ENCODE measurements at regions not wholly inside any gene's neighbourhood (a gene's known extent, or its start where the extent isn't known, plus 50 kb on each side); places are given as distances from the start of the nearest gene placed in this dataset.

DNA sequence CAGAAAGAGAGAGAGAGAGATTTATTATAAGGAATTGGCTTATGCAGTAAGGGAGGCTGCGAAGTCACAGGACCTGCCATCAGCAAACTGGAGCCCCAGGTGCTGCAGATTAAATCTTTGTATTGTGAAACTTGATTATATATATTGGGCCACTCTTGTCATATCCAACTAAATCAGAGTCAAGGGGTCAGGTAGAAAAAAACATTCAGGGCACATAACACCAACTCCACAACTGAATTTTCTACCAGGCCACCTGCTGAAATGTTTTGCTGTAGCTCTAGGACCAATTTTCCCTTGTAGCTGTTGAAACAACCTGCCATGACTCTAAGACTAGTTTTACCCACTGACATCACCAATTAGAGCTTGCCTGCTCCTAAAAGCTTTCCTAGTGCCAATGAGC, 1240.8 kb downstream of the SLC16A7 start:
- CTCF ChIA-PET: no interaction called here
- no peak for DNase-seq

GRCh38 chr12:60842181-60842580, 1246.4 kb downstream of the SLC16A7 start:
- Histone ChIP-seq H3K9me2 (ENCODE audit: insufficient read depth) (no peaks in the 10 kb centered on the region; the same call in 1 of the 2 replicates), H3K79me2 (ENCODE audit: low read depth) (no peaks in the 10 kb centered on the region), H3K4me1 (replicated peaks; ENCODE audit: insufficient read depth) (no peaks in the 10 kb centered on the region), H3K27me3 (ENCODE audit: insufficient read depth, low read depth) (no peaks in the 10 kb centered on the region), H3K9me3 (ENCODE audit: insufficient read depth, low read depth) (no peaks in the 10 kb centered on the region), H3F3A (ENCODE audit: insufficient read depth, low read depth) (no peaks in the 10 kb centered on the region), H3K36me3 (ENCODE audit: low read depth) (no peaks in the 10 kb centered on the region), H3K4me3 (no peak overlapping the region), H3K27ac (no peak overlapping the region), H4K20me1 (ENCODE audit: insufficient read depth) (no peaks in the 10 kb centered on the region), H3K4me2 (no peak overlapping the region), H2AFZ (no peak overlapping the region)
- CTCF ChIA-PET: no interaction called here
- TF ChIP-seq, protein P1, sequence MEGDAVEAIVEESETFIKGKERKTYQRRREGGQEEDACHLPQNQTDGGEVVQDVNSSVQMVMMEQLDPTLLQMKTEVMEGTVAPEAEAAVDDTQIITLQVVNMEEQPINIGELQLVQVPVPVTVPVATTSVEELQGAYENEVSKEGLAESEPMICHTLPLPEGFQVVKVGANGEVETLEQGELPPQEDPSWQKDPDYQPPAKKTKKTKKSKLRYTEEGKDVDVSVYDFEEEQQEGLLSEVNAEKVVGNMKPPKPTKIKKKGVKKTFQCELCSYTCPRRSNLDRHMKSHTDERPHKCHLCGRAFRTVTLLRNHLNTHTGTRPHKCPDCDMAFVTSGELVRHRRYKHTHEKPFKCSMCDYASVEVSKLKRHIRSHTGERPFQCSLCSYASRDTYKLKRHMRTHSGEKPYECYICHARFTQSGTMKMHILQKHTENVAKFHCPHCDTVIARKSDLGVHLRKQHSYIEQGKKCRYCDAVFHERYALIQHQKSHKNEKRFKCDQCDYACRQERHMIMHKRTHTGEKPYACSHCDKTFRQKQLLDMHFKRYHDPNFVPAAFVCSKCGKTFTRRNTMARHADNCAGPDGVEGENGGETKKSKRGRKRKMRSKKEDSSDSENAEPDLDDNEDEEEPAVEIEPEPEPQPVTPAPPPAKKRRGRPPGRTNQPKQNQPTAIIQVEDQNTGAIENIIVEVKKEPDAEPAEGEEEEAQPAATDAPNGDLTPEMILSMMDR (conservative IDR thresholded peaks at IDR 0.05): no peak
- no peak for TF ChIP-seq EZH2 (IDR thresholded peaks at IDR 0.05; ENCODE audit: low read depth)
- no peak for DNase-seq
- intact Hi-C loops (cut with micrococcal nuclease; ENCODE audit: unreplicated experiment): no loop called here
- POLR2A ChIA-PET (ENCODE audit: unreplicated experiment): no interaction called here
- no TSS peak for BruUV-seq (replicated peaks)

More for the DNA sequence above, 1240.8 kb downstream of the SLC16A7 start:
- Histone ChIP-seq H3K4me1 (replicated peaks; ENCODE audit: insufficient read depth) (no peaks in the 10 kb centered on the region), H4K20me1 (ENCODE audit: insufficient read depth) (no peaks in the 10 kb centered on the region), H3K9me3 (ENCODE audit: insufficient read depth, low read depth) (no peaks in the 10 kb centered on the region), H3K36me3 (ENCODE audit: low read depth) (no peaks in the 10 kb centered on the region), H3K4me2 (no peak overlapping the region), H3K4me3 (no peak overlapping the region), H3K27ac (no peak overlapping the region), H3F3A (ENCODE audit: insufficient read depth, low read depth) (no peaks in the 10 kb centered on the region), H3K79me2 (ENCODE audit: low read depth) (no peaks in the 10 kb centered on the region), H3K9me2 (ENCODE audit: insufficient read depth) (no peaks in the 10 kb centered on the region), H3K27me3 (ENCODE audit: insufficient read depth, low read depth) (no peaks in the 10 kb centered on the region), H2AFZ (no peak overlapping the region)
- no peak for TF ChIP-seq EZH2 (IDR thresholded peaks at IDR 0.05; ENCODE audit: low read depth)
- TF ChIP-seq, protein P1 (conservative IDR thresholded peaks at IDR 0.05): no peak
- no TSS peak for BruUV-seq (replicated peaks)
- intact Hi-C loops (cut with micrococcal nuclease; ENCODE audit: unreplicated experiment): no loop called here
- POLR2A ChIA-PET (ENCODE audit: unreplicated experiment): interaction anchor here (0.6 kb wide), 1 partner anchor 124 kb away, joined by 3 read pairs; no protein-coding TSS in a partner anchor

- ChIA-PET POLR2A (ENCODE audit: unreplicated experiment) (no interaction called here), CTCF (no interaction called here)
- no peaks in the 10 kb centered on the region for H3F3A ChIP-seq (ENCODE audit: insufficient read depth, low read depth)
- DNase-seq: no peak
- intact Hi-C loops (cut with micrococcal nuclease; ENCODE audit: unreplicated experiment): no loop called here
- no peak overlapping the region for H2AFZ ChIP-seq
- TF ChIP-seq, protein P1 (conservative IDR thresholded peaks at IDR 0.05): no peak
- TF ChIP-seq EZH2 (IDR thresholded peaks at IDR 0.05; ENCODE audit: low read depth): no peak
- no peaks in the 10 kb centered on the region for H4K20me1 ChIP-seq (ENCODE audit: insufficient read depth)
- H3K4me1 ChIP-seq (replicated peaks; ENCODE audit: insufficient read depth): no peaks in the 10 kb centered on the region
- no peaks in the 10 kb centered on the region for H3K9me3 ChIP-seq (ENCODE audit: insufficient read depth, low read depth)
- no peak overlapping the region for H3K4me3 ChIP-seq
- BruUV-seq (replicated peaks): no TSS peak
- H3K4me2 ChIP-seq: no peak overlapping the region
- H3K36me3 ChIP-seq (ENCODE audit: low read depth): no peaks in the 10 kb centered on the region
- H3K9me2 ChIP-seq (ENCODE audit: insufficient read depth): no peaks in the 10 kb centered on the region; the same call in 1 of the 2 replicates
- H3K79me2 ChIP-seq (ENCODE audit: low read depth): no peaks in the 10 kb centered on the region
- no peak overlapping the region for H3K27ac ChIP-seq
- no peaks in the 10 kb centered on the region for H3K27me3 ChIP-seq (ENCODE audit: insufficient read depth, low read depth)
Observed at GRCh38 chr12:60844101-60844500, 1248.3 kb downstream of the SLC16A7 start.
